HL-60 (cell line): ENCODE measurements at regions not wholly inside any gene's neighbourhood (a gene's known extent, or its start where the extent isn't known, plus 50 kb on each side); places are given as distances from the start of the nearest gene placed in this dataset.

Experiments used
- GABPA ChIP-seq: IDR thresholded peaks from 2 replicates; pipeline ENCODE4 v1.6.1; 2012; ENCODE audit warnings: low read depth
- REST ChIP-seq: IDR thresholded peaks from 2 replicates; pipeline ENCODE4 v1.6.1; 2012; ENCODE audit warnings: low read depth; ENCODE audit not compliant: insufficient replicate concordance
- TF ChIP-seq, protein P1 (sequence below): IDR thresholded peaks from one replicate; pipeline ENCODE4 v1.5.1; 2011; ENCODE audit warnings: low read length, control low read depth, inconsistent platforms; ENCODE audit not compliant: insufficient read depth

- TF ChIP-seq, protein P1, sequence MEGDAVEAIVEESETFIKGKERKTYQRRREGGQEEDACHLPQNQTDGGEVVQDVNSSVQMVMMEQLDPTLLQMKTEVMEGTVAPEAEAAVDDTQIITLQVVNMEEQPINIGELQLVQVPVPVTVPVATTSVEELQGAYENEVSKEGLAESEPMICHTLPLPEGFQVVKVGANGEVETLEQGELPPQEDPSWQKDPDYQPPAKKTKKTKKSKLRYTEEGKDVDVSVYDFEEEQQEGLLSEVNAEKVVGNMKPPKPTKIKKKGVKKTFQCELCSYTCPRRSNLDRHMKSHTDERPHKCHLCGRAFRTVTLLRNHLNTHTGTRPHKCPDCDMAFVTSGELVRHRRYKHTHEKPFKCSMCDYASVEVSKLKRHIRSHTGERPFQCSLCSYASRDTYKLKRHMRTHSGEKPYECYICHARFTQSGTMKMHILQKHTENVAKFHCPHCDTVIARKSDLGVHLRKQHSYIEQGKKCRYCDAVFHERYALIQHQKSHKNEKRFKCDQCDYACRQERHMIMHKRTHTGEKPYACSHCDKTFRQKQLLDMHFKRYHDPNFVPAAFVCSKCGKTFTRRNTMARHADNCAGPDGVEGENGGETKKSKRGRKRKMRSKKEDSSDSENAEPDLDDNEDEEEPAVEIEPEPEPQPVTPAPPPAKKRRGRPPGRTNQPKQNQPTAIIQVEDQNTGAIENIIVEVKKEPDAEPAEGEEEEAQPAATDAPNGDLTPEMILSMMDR = no peak
- TF ChIP-seq REST (no peak), GABPA (no peak)
Measured at GRCh38 chr10:28418069-28418468, 114.8 kb upstream of the WAC start.
